ENCODE measurements at regions not wholly inside any gene's neighbourhood (a gene's known extent, or its start where the extent isn't known, plus 50 kb on each side); places are given as distances from the start of the nearest gene placed in this dataset.

DNA sequence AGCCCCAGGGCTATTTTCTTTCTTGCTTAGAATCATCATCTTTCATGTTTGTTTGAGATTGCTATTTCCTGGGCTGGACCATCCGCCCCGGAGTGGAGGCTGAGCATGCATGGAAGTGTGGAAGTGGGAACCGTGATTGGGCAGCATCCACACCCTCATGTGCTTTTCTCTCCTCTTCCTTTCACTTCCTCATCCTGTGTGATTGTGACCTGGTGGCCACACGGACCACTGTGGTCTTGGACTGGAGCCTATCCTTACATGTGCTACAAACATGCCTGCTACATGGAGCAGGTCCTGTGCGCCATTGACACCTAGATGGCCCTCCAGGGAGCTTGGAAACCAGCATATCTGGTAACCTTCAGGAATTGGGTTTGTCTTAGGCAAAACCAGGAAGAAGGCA is 175.9 kb upstream of the LCORL start:
- TF ChIP-seq, protein P1, sequence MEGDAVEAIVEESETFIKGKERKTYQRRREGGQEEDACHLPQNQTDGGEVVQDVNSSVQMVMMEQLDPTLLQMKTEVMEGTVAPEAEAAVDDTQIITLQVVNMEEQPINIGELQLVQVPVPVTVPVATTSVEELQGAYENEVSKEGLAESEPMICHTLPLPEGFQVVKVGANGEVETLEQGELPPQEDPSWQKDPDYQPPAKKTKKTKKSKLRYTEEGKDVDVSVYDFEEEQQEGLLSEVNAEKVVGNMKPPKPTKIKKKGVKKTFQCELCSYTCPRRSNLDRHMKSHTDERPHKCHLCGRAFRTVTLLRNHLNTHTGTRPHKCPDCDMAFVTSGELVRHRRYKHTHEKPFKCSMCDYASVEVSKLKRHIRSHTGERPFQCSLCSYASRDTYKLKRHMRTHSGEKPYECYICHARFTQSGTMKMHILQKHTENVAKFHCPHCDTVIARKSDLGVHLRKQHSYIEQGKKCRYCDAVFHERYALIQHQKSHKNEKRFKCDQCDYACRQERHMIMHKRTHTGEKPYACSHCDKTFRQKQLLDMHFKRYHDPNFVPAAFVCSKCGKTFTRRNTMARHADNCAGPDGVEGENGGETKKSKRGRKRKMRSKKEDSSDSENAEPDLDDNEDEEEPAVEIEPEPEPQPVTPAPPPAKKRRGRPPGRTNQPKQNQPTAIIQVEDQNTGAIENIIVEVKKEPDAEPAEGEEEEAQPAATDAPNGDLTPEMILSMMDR (IDR thresholded peaks at IDR 0.05; ENCODE audit: control extremely low read depth, extremely low read depth, low read depth, missing control alignments), result no peak
- ChIA-PET CTCF (no interaction called here), POLR2A (no interaction called here)
- no peak for DNase-seq (ENCODE audit: extremely low spot score)

DNA sequence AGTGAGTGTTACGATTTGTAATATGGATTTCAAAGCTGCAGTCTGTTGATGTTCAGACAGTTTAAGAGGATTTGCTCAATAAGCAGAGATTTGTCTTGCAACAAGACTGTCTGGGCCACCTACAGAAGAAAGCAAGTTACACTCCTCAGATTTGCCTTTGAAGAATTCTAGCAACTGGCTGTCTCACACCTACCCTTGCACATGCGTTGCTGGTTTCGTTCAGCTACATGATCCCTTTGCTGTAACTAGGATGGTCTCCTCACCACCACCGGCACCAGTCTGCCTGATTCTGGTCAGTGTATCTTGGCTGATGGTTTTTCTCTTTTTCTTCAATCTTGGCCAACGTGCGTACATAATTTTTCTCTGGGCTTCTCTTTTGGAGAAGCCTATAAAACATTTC is 172.7 kb upstream of the LCORL start:
- ChIA-PET CTCF (no interaction called here), POLR2A (no interaction called here)
- TF ChIP-seq, protein P1 (IDR thresholded peaks at IDR 0.05; ENCODE audit: control extremely low read depth, extremely low read depth, low read depth, missing control alignments), result no peak
- no peak for DNase-seq (ENCODE audit: extremely low spot score)

DNA sequence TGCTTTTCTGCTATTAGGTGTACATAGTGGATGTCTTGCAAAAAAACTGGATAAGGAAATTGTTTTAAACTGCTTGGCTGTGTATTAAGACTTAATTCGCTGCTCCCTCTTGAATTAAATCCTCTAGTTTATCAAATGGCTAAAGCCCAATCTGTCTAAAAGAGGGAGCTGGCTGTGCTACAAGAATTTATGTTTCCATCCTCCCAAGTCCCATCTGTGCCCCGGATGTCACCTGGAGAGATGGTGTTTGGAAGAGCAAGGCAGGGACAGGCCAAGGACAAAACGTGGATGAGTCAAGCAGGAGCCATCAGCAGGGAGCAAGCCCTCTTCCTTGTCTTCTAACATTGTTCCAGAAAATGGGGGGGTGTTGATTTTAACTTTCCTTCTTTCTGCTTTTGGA is 171.3 kb upstream of the LCORL start:
- TF ChIP-seq, protein P1 (IDR thresholded peaks at IDR 0.05; ENCODE audit: control extremely low read depth, extremely low read depth, low read depth, missing control alignments), result no peak
- no peak for DNase-seq (ENCODE audit: extremely low spot score)
- CTCF ChIA-PET, result interaction anchor here (1.5 kb wide), 1 partner anchor 13 kb away, joined by 4 read pairs; no protein-coding TSS in a partner anchor
- POLR2A ChIA-PET, result no interaction called here

DNA sequence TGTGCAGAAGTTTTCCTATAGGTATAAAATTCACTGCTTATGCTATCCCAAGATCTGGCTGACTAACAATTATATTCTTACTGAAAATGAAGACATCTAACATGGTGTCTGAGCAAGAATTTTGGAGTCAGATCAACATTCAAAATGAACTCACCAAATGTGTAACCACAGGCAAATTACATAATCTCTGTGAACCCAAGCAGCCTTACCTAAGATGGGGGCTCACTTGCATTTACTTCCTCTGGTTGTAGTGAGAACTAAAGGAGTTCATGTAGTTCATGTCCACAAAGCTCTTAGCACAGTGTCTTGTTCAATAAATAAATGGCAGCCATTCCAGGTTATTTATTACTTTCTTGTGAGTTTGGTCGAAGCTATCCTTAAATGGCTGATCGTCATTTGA is 163.9 kb upstream of the LCORL start:
- DNase-seq (ENCODE audit: extremely low spot score), result no peak
- POLR2A ChIA-PET, result no interaction called here
- TF ChIP-seq, protein P1 (IDR thresholded peaks at IDR 0.05; ENCODE audit: control extremely low read depth, extremely low read depth, low read depth, missing control alignments), result no peak
- CTCF ChIA-PET, result no interaction called here

DNA sequence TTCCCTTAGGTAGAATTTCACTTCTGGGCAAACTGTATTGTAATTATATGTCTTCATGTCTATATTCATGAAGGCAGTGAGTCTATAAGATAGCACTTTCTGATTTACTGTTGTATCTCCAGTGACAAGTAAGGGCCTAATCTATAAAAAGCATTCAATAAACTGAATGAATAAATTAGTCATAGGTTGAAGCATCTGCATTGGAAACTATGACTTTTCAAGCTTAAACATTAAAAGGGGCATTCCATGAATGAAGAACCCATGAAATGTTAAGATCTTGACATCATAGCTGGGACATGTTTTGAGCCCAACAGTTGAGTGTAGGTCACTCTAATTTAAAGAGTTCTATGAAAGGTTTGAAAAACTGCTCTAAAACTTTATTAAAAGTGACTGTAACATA is 159.3 kb upstream of the LCORL start:
- TF ChIP-seq, protein P1 (IDR thresholded peaks at IDR 0.05; ENCODE audit: control extremely low read depth, extremely low read depth, low read depth, missing control alignments), result no peak
- DNase-seq (ENCODE audit: extremely low spot score), result no peak
- ChIA-PET POLR2A (interaction anchor here (0.6 kb wide), 1 partner anchor 167 kb away, joined by 3 read pairs; no protein-coding TSS in a partner anchor), CTCF (no interaction called here)

DNA sequence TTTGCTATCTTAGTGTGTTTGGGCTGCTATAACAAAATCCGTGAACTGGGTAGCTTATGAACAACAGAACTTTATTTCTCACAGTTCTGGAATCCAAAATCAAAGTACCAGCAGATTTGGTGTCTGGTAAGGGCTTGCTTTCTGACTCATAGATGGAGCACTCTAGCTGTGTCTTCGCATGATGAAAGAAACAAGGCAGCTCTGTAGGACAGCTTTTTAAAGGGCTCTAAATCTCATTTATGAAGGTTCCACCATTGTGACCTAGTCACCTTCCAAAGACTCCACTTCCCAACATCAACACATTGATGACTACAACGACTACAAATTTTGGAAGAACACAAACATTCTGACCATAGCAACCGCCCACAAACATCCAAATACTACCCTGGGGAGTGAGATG is 158.6 kb upstream of the LCORL start:
- ChIA-PET POLR2A (no interaction called here), CTCF (interaction anchor here (0.8 kb wide), 1 partner anchor 186 kb away, joined by 3 read pairs; no protein-coding TSS in a partner anchor)
- DNase-seq (ENCODE audit: extremely low spot score), result no peak
- TF ChIP-seq, protein P1 (IDR thresholded peaks at IDR 0.05; ENCODE audit: control extremely low read depth, extremely low read depth, low read depth, missing control alignments), result no peak

DNA sequence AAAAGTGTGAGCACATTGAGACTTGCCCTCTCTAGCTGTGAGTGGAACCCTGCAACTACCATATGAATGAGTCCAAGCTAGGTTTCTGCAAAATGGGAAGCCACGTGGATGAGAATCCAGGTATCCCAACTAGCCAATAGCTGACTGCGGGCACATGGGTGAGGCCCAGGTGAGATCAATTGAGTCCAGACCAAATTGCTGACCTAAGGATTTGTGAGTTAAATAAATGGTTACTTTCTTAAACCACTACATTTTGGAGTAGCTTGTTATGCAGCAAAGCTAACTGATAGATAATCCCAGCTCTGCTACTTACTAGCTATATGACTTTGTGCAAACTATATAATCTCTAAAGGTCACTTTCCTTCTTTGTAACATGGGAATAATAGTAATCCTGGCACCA is 150.3 kb upstream of the LCORL start:
- CTCF ChIA-PET, result interaction anchor here (0.9 to 1.0 kb wide), 2 partner anchors 14 to 30 kb away, joined by 3 read pairs; no protein-coding TSS in a partner anchor
- POLR2A ChIA-PET, result no interaction called here
- no peak for DNase-seq (ENCODE audit: extremely low spot score)
- TF ChIP-seq, protein P1 (IDR thresholded peaks at IDR 0.05; ENCODE audit: control extremely low read depth, extremely low read depth, low read depth, missing control alignments), result no peak

Measured in GM10248 (cell line).